ENCODE measurements at regions not wholly inside any gene's neighbourhood (a gene's known extent, or its start where the extent isn't known, plus 50 kb on each side); places are given as distances from the start of the nearest gene placed in this dataset.
A peak's percentile ranks its signal among the peaks of the same experiment; 100 is the strongest.

- DNase-seq = no peak
These were observed 169.9 kb upstream of the ADO start for GRCh38 chr10:62634576-62634975.

- DNase-seq = no peak
These were observed 169.4 kb upstream of the ADO start for GRCh38 chr10:62635127-62635526.

- DNase-seq = no peak
These were observed 167.7 kb upstream of the ADO start for GRCh38 chr10:62636825-62637248.

- DNase-seq = peak; percentile 79
These were observed 167.1 kb upstream of the ADO start for GRCh38 chr10:62637249-62638061.

GRCh38 chr10:62638062-62638477 is 166.4 kb upstream of the ADO start:
- DNase-seq = peak; percentile 38

GRCh38 chr10:62639144-62639543 is 165.4 kb upstream of the ADO start:
- no peak for DNase-seq

GRCh38 chr10:62640411-62640810 is 164.1 kb upstream of the ADO start:
- DNase-seq = no peak

- DNase-seq = no peak
These were observed 160.6 kb upstream of the ADO start for GRCh38 chr10:62643606-62644587.

- no peak for DNase-seq
These were observed 157.0 kb upstream of the ADO start for GRCh38 chr10:62647375-62648092.

- DNase-seq = no peak
These were observed 155.6 kb upstream of the ADO start for GRCh38 chr10:62648921-62649320.

- no peak for DNase-seq
These were observed 154.1 kb upstream of the ADO start for GRCh38 chr10:62650411-62650810.

GRCh38 chr10:62651341-62651740 is 153.2 kb upstream of the ADO start:
- no peak for DNase-seq

GRCh38 chr10:62652114-62652513 is 152.4 kb upstream of the ADO start:
- DNase-seq = no peak

GRCh38 chr10:62652564-62652963 is 152.0 kb upstream of the ADO start:
- no peak for DNase-seq

- no peak for DNase-seq
These were observed 151.3 kb upstream of the ADO start for GRCh38 chr10:62653254-62653653.

- no peak for DNase-seq
These were observed 149.6 kb upstream of the ADO start for GRCh38 chr10:62654966-62655336.

- peak; percentile 46 for DNase-seq
These were observed 149.1 kb upstream of the ADO start for GRCh38 chr10:62655337-62655994.

- no peak for DNase-seq
These were observed 147.2 kb upstream of the ADO start for GRCh38 chr10:62657244-62657835.

- DNase-seq = no peak
These were observed 146.0 kb upstream of the ADO start for GRCh38 chr10:62658516-62658915.

GRCh38 chr10:62661143-62661542 is 143.4 kb upstream of the ADO start:
- no peak for DNase-seq

GRCh38 chr10:62662486-62662885 is 142.0 kb upstream of the ADO start:
- DNase-seq = no peak

GRCh38 chr10:62665771-62666170 is 138.7 kb upstream of the ADO start:
- no peak for DNase-seq

Data from stimulated activated CD8-positive, alpha-beta memory T cell treated with anti-CD3 and anti-CD28 coated beads, Interleukin-4, amount 100 ng/mL, for 48 hours (primary cell).